PC-3 (cell line): ENCODE measurements at regions not wholly inside any gene's neighbourhood (a gene's known extent, or its start where the extent isn't known, plus 50 kb on each side); places are given as distances from the start of the nearest gene placed in this dataset.

Source experiments
- ATAC-seq: fragments of 200-7000 bp; cut with Tn5 transposase; 2 replicates; pipeline ENCODE4 v1.9.1; 2020; ENCODE audit warnings: mild to moderate bottlenecking, moderate library complexity
- BruUV-seq: library from RNA; stranded (reverse); fragments of 400-500 nt; replicated peaks from 2 replicates; lab custom pipeline; 2021; lab: Mats Ljungman, UMichigan
- CTCF ChIA-PET: fragments of 300-600 bp; sonication (Branson Sonifier 250); formaldehyde crosslinking; loops from one replicate; lab custom pipeline; 2022; ENCODE audit warnings: antibody characterized with exemption; lab: Charles Lee
- POLR2A ChIA-PET: fragments of 300-600 bp; sonication (Branson Sonifier 250); formaldehyde crosslinking; loops from one replicate; lab custom pipeline; 2022; ENCODE audit warnings: antibody characterized with exemption; ENCODE audit not compliant: unreplicated experiment; lab: Charles Lee
- DNase-seq: peaks from one replicate; pipeline ENCODE4 v3.0.0-alpha.2; 2015
- H2AFZ ChIP-seq: fragments of 300-600 bp; sonication (generic); 2 replicates; pipeline ENCODE4 v1.6.0; 2016; ENCODE audit warnings: antibody characterized with exemption, low read length
- H3F3A ChIP-seq: fragments of 300-600 bp; sonication (generic); one replicate; pipeline ENCODE4 v1.6.0; 2017; ENCODE audit warnings: antibody characterized with exemption, low read length, control low read depth, mild to moderate bottlenecking; ENCODE audit not compliant: unreplicated experiment
- H3K27ac ChIP-seq: fragments of 300-600 bp; sonication (generic); 2 replicates; pipeline ENCODE4 v1.5.1; 2016; ENCODE audit warnings: mild to moderate bottlenecking, low read length
- H3K27me3 ChIP-seq: fragments of 300-600 bp; sonication (generic); 2 replicates; pipeline ENCODE4 v1.6.1; 2016; ENCODE audit warnings: low read length, mixed read lengths
- H3K36me3 ChIP-seq: fragments of 300-600 bp; sonication (generic); 2 replicates; pipeline ENCODE4 v1.6.1; 2016; ENCODE audit warnings: low read depth, mixed run types, low read length, mixed read lengths
- H3K4me1 ChIP-seq: fragments of 300-600 bp; sonication (generic); 2 replicates; pipeline ENCODE4 v1.5.1; 2016; ENCODE audit warnings: low read length; ENCODE audit not compliant: insufficient read depth
- H3K4me2 ChIP-seq: fragments of 300-600 bp; sonication (generic); 2 replicates; pipeline ENCODE4 v1.6.0; 2016; ENCODE audit warnings: low read length
- H3K4me3 ChIP-seq: fragments of 300-600 bp; sonication (generic); 2 replicates; pipeline ENCODE4 v1.5.1; 2016; ENCODE audit warnings: mild to moderate bottlenecking, low read length, mixed read lengths
- H3K79me2 ChIP-seq: fragments of 300-600 bp; sonication (generic); 2 replicates; pipeline ENCODE4 v1.6.1; 2017; ENCODE audit warnings: low read length, mixed read lengths
- H3K9ac ChIP-seq: fragments of 300-600 bp; sonication (generic); 2 replicates; pipeline ENCODE4 v1.6.0; 2016; ENCODE audit warnings: mild to moderate bottlenecking, low read length
- H3K9me2 ChIP-seq: fragments of 300-600 bp; sonication (generic); replicated peaks from 2 replicates; pipeline ENCODE4 v1.6.1; 2016; ENCODE audit warnings: mixed run types, low read length, mixed read lengths
- H3K9me3 ChIP-seq: fragments of 300-600 bp; sonication (generic); 2 replicates; pipeline ENCODE4 v1.6.1; 2016; ENCODE audit warnings: low read length, mixed read lengths
- H4K20me1 ChIP-seq: fragments of 300-600 bp; sonication (generic); 2 replicates; pipeline ENCODE4 v1.6.1; 2016; ENCODE audit warnings: low read length, mixed read lengths
- EZH2 ChIP-seq: fragments of 300-600 bp; sonication (generic); IDR thresholded peaks from one replicate; pipeline ENCODE4 v1.6.1; 2017; ENCODE audit warnings: antibody characterized with exemption, mild to moderate bottlenecking, low read length; ENCODE audit not compliant: unreplicated experiment
- EZH2phosphoT487 ChIP-seq: fragments of 300-600 bp; sonication (generic); IDR thresholded peaks from 2 replicates; pipeline ENCODE4 v1.6.1; 2018; ENCODE audit warnings: mild to moderate bottlenecking, antibody characterized with exemption, low read length, borderline replicate concordance
- intact Hi-C: fragments of 100-400 bp; cut with micrococcal nuclease; formaldehyde crosslinking; loops from 2 replicates; pipeline ENCODE4 v1.9.0; 2023
- TF ChIP-seq, protein P1 (sequence below): fragments of 300-600 bp; sonication (generic); conservative IDR thresholded peaks from 2 replicates; pipeline ENCODE4 v1.5.1; 2017; ENCODE audit warnings: antibody characterized with exemption, low read depth, mild to moderate bottlenecking, low read length

GRCh38 chr3:59559721-59560435, 510.1 kb upstream of the CFAP20DC start:
- H3K27ac ChIP-seq = peak overlapping the region; percentile 47
- intact Hi-C loops = no loop called here

GRCh38 chr3:59558906-59559720, 509.3 kb upstream of the CFAP20DC start:
- H3K9ac ChIP-seq = no peak overlapping the region
- CTCF ChIA-PET = no interaction called here

More at GRCh38 chr3:59559721-59560435, 510.1 kb upstream of the CFAP20DC start:
- Histone ChIP-seq H3K9me3 (no peaks in the 10 kb centered on the region), H3K79me2 (no peaks in the 10 kb centered on the region), H3K4me3 (no peak overlapping the region), H3F3A (no peaks in the 10 kb centered on the region), H3K4me2 (peak overlapping the region; percentile 22; the same call in 1 of the 2 replicates), H3K9me2 (0 out of 2 replicates have a peak, but pooled peaks cover 3% of the 10 kb centered on the region), H3K9ac (no peak overlapping the region), H3K27me3 (no peaks in the 10 kb centered on the region), H3K4me1 (peaks cover 26% of the 10 kb centered on the region), H2AFZ (no peak overlapping the region), H4K20me1 (no peaks in the 10 kb centered on the region), H3K36me3 (no peaks in the 10 kb centered on the region)
- ATAC-seq (peak; percentile 88), DNase-seq (peak; percentile 91)
- TF ChIP-seq EZH2phosphoT487 (no peak), EZH2 (no peak)
- TF ChIP-seq, protein P1, sequence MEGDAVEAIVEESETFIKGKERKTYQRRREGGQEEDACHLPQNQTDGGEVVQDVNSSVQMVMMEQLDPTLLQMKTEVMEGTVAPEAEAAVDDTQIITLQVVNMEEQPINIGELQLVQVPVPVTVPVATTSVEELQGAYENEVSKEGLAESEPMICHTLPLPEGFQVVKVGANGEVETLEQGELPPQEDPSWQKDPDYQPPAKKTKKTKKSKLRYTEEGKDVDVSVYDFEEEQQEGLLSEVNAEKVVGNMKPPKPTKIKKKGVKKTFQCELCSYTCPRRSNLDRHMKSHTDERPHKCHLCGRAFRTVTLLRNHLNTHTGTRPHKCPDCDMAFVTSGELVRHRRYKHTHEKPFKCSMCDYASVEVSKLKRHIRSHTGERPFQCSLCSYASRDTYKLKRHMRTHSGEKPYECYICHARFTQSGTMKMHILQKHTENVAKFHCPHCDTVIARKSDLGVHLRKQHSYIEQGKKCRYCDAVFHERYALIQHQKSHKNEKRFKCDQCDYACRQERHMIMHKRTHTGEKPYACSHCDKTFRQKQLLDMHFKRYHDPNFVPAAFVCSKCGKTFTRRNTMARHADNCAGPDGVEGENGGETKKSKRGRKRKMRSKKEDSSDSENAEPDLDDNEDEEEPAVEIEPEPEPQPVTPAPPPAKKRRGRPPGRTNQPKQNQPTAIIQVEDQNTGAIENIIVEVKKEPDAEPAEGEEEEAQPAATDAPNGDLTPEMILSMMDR = no peak
- ChIA-PET CTCF (no interaction called here), POLR2A (no interaction called here)
- no TSS peak for BruUV-seq

More at GRCh38 chr3:59558906-59559720, 509.3 kb upstream of the CFAP20DC start:
- ATAC-seq (no peak; the same call in 1 of the 2 replicates), DNase-seq (peak; percentile 3)
- Histone ChIP-seq H3K27ac (peak overlapping the region; percentile 47), H3F3A (no peaks in the 10 kb centered on the region), H3K4me1 (peaks cover 26% of the 10 kb centered on the region), H3K36me3 (no peaks in the 10 kb centered on the region), H3K79me2 (no peaks in the 10 kb centered on the region), H4K20me1 (no peaks in the 10 kb centered on the region), H3K4me3 (no peak overlapping the region), H3K27me3 (no peaks in the 10 kb centered on the region), H2AFZ (no peak overlapping the region), H3K4me2 (0 out of 2 replicates have a peak overlapping the region, but pooled peaks have one; percentile 1), H3K9me3 (no peaks in the 10 kb centered on the region), H3K9me2 (0 out of 2 replicates have a peak, but pooled peaks cover 3% of the 10 kb centered on the region)
- no TSS peak for BruUV-seq
- intact Hi-C loops = no loop called here
- no peak for TF ChIP-seq EZH2
- TF ChIP-seq, protein P1 = no peak
- no peak for TF ChIP-seq EZH2phosphoT487
- POLR2A ChIA-PET = no interaction called here
